ENCODE measurements at regions not wholly inside any gene's neighbourhood (a gene's known extent, or its start where the extent isn't known, plus 50 kb on each side); places are given as distances from the start of the nearest gene placed in this dataset.

GRCh38 chr3:102248981-102249705, 185.7 kb upstream of the ZPLD1 start:
- DNase-seq, result no peak

GRCh38 chr3:102255736-102256135, 179.1 kb upstream of the ZPLD1 start:
- DNase-seq, result no peak

- no peak for DNase-seq
Measured at GRCh38 chr3:102258666-102259227, 176.1 kb upstream of the ZPLD1 start.

- no peak for DNase-seq
Measured at GRCh38 chr3:102259663-102260062, 175.2 kb upstream of the ZPLD1 start.

- DNase-seq, result no peak
Measured at GRCh38 chr3:102265720-102266119, 169.1 kb upstream of the ZPLD1 start.

- DNase-seq, result no peak
Measured at GRCh38 chr3:102269406-102269805, 165.4 kb upstream of the ZPLD1 start.

GRCh38 chr3:102290241-102290640, 144.6 kb upstream of the ZPLD1 start:
- DNase-seq, result no peak

GRCh38 chr3:102295756-102296155, 139.1 kb upstream of the ZPLD1 start:
- DNase-seq, result no peak

- no peak for DNase-seq
Measured at GRCh38 chr3:102297072-102297658, 137.7 kb upstream of the ZPLD1 start.

GRCh38 chr3:102299125-102299877, 135.5 kb upstream of the ZPLD1 start:
- no peak for DNase-seq

- DNase-seq, result no peak
Measured at GRCh38 chr3:102301155-102301880, 133.5 kb upstream of the ZPLD1 start.

- no peak for DNase-seq
Measured at GRCh38 chr3:102302020-102302419, 132.8 kb upstream of the ZPLD1 start.

- no peak for DNase-seq
Measured at GRCh38 chr3:102304550-102304949, 130.3 kb upstream of the ZPLD1 start.

- DNase-seq, result no peak
Measured at GRCh38 chr3:102307442-102307841, 127.4 kb upstream of the ZPLD1 start.

GRCh38 chr3:102329066-102329465, 105.7 kb upstream of the ZPLD1 start:
- no peak for DNase-seq

- DNase-seq, result no peak
Measured at GRCh38 chr3:102329561-102329960, 105.3 kb upstream of the ZPLD1 start.

GRCh38 chr3:102332205-102332604, 102.6 kb upstream of the ZPLD1 start:
- no peak for DNase-seq

GRCh38 chr3:102332934-102333333, 101.9 kb upstream of the ZPLD1 start:
- no peak for DNase-seq

- DNase-seq, result no peak
Measured at GRCh38 chr3:102336130-102336529, 98.7 kb upstream of the ZPLD1 start.

GRCh38 chr3:102339671-102340070, 95.1 kb upstream of the ZPLD1 start:
- DNase-seq, result no peak

GRCh38 chr3:102346897-102347296, 87.9 kb upstream of the ZPLD1 start:
- no peak for DNase-seq

GRCh38 chr3:102348904-102349303, 85.9 kb upstream of the ZPLD1 start:
- no peak for DNase-seq

- no peak for DNase-seq
Measured at GRCh38 chr3:102353148-102353547, 81.7 kb upstream of the ZPLD1 start.

Data from activated CD4-positive, CD25-positive, alpha-beta regulatory T cell treated with anti-CD3 and anti-CD28 coated beads, Interleukin-2, amount 50 U/mL, for 72 hours (primary cell).